Epidermal melanocyte (primary cell): ENCODE measurements at regions not wholly inside any gene's neighbourhood (a gene's known extent, or its start where the extent isn't known, plus 50 kb on each side); places are given as distances from the start of the nearest gene placed in this dataset.
"Not testable (repeated sequence)": the region's sequence is repeated elsewhere in the genome, so short reads cannot be mapped to it uniquely, and the experiment has no call there.

Source experiments
- DNase-seq: peaks from one replicate; pipeline ENCODE4 v3.0.0; 2011; ENCODE audit warnings: low spot score; ENCODE audit not compliant: insufficient read length

DNA sequence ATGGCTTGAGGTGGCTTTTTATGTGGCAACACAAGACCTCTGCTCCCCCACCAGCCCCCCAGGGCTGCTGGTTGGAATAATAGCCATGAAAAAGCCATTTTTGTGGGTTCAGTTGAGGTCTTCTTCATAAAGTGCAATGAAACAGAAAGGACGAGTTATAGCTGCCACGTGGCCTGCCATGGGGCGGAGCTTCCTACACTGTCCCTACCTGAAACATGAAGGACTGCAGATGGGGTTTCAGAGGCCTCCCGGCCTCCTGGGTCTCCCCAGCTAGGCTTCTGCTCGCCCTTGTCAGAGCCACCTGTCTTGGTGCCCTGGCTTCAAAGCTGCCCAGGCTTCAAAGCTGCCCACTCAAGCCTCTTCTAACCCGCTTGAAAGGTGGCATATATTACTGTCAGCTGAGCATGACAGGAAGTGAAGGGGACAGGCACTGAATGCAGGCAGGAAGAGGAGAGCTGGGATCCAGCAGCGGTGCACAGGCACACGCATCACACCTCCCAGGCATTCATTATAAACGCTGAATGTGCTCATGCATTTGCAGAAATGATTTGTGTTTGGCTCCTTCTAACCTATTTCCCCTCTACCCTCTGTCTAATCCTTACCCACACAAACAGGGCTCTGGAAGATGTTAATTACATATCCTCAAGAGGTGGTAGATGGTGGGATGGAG, 245.9 kb upstream of the PODXL start:
- no peak for DNase-seq

DNA sequence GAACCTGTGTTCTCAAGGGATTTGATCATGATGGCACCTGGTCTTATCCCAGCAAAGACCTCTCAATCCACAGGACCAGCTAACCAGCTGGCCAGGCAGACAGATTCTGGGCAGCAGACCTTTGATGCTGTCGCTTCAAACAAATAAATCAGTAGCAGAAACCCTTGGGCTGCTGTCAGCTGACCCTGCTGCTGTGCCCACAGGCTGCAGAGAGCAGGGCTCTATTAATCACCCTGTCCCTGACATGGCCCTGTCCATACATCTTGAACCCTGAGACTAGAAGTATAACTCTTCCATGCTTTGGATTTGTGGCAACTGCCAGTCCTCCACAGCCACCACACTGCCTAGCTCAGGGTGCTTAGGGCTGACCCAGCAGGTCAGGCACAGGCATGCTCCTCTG, 244.1 kb upstream of the PODXL start:
- no peak for DNase-seq

DNA sequence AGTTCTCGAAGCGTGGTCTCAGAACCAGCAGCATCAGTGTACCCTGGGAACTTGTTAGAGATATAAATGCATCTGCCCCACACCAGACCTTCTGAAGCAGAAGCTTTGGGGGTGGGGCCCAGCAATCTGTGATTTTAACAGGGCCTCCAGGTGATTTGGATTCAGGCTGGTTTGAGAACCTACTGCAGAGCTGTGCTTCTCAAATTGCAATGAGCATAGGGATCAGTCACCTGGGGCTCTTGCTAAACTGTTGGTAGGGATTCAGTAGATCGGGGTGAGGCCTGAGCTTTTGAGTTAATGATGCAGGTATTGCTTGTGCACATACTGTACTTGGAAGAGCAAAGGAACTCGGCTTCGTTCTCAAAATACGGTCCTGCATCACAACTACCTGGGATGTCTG, 243.6 kb upstream of the PODXL start:
- DNase-seq, result no peak

DNA sequence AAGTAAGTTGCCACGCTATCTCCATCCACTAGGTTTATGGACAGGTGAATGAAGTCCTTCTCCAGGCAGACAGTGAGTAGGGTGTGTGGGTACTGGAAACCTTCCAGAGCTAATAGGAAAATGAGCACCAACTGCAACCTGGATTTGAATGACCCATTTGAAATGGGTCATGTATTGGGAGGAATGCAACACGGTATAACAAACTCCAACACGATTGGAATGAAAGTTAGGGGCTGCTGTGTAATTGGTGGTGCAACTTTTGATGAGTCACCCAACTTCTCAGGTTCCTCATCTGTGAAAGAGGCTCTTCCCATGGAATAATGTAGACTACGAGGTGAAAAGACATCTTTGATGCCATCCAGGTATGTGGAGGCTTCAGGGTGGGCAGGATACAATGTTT, 241.4 kb upstream of the PODXL start:
- no peak for DNase-seq

DNA sequence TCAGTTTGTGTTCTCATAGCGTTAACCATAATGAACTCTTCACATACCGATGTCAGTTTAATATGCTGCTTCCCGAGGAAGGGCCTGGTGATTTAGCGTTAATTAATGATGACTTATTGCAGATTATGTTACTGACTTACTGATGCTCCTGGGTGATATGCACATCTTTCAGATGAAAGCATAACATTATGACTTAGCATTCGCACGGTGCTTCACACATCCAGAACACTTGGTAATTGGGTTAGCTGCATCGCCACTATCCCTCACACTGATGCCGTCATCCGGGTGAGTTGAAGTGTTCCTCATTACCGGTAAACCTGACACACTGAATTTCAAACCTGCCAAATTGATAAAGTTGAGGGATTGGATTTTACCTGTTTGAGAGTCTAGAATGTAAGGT, 239.0 kb upstream of the PODXL start:
- no peak for DNase-seq

DNA sequence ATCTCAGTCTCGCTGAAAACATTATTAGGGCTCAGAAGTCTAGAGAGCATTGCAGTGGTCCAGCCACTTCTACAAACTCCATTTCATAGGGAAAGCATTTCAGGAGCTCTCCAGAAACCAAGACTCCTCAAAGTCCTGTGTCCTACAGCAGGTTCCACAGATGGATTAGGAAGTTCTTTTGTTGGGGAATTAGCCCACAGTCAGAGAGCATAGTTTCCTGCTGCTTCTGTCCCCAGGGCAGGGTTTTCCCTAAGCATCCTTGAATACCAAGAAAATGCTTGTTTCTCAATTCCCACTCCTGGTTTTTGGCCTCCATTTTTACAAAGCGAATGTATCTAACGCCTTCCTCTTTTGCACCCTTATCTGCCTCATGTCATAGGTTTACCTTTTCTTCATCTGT, 235.9 kb upstream of the PODXL start:
- no peak for DNase-seq

DNA sequence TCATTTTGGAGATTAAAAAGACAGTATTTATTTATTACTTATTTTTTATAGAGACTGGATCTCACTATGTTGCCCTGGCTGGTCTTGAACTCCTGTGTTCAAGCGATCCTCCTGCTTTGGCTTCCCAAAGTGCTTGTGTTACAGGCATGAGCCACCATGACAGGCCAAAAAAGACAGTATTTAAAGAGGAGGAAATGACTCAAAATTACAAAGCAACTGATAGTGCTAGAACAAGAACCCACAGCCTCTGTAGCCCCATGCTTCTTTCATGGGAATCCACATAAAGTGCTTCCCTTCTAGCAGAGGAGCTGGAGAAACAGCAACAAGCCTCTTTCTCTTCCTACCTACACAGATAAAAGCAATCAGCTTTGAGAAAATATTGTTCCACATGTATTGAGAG, 230.7 kb upstream of the PODXL start:
- no peak for DNase-seq

DNA sequence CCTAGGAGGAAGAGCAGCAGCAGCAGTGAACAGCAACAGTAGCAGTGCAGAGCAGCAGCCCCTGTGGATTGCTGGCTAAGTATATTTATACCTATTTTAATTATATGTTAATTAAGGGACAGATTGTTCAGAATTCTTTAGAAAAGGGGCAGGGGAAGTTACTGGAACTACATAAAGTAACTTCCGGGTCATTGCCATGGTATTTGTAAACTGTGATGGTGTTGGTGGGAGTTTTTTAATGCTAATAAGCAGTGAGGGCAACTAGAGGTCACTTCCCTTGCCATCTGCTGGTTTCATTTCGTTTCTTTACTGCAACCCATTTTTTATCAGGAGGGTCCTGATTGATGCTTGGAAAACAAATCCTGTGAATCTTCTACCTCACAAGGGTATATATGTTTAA, 229.8 kb upstream of the PODXL start:
- no peak for DNase-seq

DNA sequence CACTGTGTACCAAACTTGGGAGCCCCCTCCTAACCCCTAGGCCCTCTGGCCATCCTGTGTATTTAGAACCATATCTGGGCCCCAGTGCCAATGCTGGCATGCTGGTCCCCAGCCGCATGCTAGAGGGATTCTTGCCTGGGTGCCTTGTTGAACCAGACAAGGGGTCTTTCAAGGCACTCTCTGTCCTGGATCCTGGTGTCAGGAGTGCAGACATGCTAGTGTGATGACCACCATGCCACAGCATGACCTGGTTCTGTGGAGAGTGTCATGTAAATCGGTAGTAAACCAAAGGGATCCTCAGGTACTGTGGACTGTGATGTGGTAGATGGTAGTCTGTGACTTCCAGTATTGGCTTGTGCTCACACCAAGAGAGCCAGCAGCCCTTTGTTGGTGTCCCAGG, 222.2 kb upstream of the PODXL start:
- no peak for DNase-seq

DNA sequence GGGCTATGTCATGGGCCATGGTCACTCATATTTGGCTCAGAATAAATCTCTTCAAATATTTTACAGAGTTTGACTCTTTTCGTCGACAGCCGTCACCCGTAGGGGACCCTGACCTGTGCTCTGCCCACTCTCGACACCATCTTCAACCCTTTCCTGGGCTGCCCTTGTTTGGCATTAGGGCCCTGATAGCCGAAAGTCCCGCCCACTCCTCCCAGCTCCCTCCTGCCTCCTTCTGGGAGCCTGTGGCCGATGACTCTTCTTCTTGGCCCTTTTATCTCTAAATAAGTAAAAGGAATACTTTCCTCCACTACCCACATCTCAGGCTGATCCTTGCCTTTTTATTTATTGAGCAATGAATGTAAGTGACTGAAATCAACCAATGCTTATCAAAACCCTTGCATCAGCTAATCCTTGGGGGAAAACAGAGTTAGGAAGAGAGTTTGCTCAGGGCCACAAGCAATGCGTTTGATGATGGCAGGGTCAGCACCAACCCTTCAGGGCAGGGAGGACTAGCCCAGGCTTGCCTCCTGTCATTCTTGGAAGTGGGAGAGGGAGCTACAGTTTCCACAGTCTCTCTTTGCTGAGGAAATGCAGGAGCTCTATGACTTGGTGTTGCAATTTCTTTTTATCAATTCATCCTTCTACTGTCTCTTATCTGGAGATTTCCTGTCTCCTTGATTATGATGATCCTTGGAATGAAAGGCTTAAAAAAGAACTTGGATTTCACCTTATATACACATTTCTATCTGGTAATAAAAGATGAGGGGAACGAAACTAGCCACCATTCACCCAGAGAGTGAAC, 218.2 kb upstream of the PODXL start:
- DNase-seq, result no peak

DNA sequence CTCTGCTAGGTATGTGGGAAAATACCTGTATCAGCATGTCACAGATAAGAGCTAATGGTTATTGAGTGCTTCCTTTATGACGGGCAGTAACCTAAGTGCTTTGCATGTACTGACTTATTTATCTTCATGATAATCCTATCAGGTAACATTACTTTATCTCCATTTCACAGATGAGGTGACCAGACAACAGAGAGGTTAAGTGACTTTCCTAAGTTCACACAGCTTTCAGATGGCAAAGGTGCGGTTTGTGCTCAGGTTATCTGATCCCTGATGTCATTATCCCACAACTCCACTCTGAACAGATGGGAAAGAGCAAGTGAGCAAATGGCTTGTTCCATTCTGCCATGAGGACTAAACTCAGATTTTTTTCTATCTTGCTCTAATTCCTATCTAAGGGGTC, 217.0 kb upstream of the PODXL start:
- DNase-seq, result no peak

DNA sequence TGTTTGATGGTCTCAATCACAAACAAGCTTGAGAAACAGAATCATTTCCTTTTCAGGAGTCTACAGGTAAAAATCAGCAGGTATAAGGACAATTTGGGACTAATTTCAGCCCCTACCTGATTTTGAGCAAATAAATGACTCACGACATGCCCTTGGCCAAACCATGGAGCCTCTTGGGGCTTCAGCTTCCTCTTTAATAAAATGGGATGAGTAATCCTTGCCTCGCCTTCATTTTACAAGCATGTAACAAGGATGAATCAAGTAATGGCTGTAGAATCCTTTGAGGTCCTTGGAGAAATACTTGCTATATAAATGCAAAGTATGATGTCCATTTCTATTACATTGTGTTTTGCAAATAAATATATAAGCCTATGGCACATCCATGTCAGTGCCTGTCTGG, 212.8 kb upstream of the PODXL start:
- no peak for DNase-seq

DNA sequence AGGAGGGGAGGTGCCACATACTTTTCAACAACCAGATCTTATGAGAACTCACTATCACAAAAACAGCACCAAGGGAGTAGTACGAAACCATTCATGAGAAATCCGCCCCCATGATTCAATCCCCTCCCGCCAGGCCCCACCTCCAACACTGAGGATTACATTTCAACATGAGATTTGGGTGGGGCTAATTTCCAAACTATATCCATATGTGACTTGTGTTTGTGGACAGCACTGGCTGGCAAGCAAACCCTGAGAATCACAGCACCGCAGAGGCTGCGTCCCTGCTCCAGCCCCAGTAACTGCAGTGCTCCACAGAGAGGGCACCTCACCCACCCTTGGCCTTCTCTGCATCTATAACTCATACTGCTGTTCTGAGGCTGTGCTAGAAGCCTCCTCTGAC, 211.2 kb upstream of the PODXL start:
- DNase-seq, result no peak

DNA sequence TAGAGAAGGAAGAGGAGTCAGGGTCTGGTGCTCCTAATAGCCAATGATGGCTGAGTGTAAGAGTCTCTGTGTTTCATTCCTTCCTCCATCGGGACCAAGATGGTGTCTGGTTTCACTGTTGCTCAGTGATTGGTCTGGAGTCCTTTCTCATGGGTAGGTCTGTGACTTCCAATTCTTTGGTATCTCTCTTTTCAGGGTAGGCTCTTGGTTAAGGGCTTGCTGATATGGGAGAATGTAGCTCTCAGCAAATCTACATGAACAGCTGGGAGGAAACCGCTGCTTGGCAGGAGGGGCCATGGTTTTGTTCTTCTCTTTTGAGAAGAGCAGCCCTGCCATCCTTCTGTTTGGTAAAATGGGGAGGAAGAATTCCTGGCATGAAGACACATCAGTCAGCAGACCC, 209.1 kb upstream of the PODXL start:
- no peak for DNase-seq

DNA sequence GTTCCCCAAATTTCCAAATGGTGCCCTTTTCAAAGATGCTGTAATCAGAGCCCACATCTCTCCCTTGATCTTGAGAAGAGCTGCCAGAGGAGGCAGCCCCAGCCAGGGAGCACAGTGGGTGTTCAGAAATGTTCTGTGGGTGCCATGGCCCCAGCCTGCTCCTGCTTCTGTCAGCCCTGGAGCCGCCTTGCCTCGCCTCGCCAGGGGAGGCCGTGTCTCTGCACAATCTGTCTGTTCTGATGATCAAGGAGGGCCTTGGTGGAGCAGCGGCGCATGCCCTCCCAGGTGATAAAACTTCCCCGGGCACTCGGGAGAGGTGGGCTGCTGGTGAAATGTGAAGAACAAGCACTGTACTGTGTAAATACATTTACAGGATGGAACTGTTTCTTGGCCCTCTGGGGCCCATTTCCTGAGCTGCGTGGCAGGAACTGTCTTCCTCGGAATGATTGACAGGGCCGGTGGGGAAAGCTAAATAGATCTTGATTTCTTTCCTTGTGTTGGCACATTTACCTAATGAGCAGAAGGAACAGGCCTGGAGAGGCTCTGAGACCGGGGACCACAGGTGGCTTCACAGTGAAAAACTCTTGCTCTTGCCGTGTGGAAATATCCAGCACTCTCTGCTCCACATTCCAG, 207.8 kb upstream of the PODXL start:
- DNase-seq, result no peak

DNA sequence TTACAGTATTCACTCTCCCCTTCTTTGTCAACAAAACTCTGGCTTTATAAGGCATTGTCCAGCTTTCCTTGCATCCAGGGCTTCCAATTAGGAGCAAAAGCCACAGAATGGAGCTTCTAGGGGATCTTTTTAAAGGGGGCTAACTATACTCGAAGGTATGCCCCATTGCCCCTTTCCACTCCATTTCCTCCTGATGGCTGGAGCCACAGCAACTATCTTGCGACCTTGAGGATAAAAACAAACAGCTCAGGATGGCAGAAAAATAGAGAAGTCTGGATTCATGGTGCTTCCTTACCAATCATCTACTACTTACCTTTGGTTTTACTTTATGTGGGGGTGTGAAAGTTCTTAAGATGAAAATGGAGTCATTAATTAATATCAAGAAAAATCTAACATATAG, 206.3 kb upstream of the PODXL start:
- no peak for DNase-seq

DNA sequence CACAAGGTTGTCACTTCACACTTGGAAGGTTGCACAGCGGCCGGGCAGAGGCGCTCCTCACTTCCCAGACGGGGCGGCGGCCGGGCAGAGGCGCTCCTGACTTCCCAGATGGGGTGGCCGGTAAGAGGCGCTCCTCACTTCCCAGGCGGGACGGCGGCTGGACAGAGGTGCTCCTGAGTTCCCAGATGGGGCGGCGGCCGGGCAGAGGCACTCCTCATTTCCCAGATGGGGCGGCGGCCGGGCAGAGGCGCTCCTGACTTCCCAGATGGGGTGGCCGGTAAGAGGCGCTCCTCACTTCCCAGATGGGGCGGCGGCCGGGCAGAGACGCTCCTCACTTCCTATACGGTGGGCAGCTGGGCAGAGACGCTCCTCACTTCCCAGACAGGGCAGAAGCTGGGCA, 199.4 kb upstream of the PODXL start:
- not testable (repeated sequence) for DNase-seq

DNA sequence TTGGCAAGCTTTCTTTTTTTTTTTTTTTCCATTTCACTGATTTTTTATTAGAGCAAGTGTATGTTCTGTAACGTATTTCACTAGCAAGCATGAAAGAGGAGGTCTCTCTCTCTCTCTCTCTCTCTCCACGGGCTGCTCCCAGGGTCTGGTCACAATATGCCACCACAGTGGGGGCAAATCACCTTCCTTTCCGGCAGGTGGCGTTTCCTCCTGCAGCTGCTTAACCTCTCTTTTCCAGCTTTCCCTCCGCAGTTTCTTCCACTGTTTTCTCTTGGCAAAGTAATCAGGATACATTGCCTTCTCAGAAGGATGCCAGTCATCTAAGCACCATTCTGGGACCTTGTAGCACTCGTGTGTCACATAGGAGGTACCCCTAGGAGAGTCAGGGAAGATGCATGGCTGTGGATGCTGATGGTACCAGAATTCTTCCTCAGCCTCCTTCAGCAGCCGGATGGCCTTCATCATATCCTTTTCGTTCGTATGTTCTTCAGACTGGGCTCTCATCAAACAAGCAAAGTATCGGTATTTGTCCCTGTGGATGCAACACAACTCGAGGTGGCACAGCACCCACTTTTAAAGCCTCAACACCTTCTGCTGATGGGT, 197.3 kb upstream of the PODXL start:
- no peak for DNase-seq

DNA sequence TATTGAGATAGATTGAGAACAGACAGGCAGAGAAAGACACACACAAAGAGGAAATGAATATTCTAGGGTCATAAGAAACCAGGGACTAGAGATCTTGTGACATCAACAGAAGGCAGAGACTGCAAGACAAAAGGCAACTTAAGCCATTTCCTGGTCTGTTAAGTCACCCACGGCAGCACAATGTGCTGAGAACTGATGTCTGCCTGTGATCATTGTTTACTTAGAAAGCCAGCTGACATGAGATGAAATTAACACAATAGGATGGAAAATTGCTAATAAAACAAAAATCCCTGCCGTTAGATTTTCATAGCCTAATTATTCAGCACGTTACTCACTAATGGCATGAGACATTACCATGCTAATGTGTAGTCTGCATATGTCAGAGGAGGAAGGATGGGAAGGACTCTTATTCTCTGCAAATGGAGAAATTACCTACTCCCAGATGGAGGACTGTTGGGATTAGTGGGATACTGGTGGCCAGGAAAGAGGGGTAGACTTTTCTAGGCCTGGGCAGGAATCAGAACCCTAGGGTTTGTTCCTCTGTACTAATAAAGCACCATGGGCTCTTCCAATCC, 191.3 kb upstream of the PODXL start:
- no peak for DNase-seq

DNA sequence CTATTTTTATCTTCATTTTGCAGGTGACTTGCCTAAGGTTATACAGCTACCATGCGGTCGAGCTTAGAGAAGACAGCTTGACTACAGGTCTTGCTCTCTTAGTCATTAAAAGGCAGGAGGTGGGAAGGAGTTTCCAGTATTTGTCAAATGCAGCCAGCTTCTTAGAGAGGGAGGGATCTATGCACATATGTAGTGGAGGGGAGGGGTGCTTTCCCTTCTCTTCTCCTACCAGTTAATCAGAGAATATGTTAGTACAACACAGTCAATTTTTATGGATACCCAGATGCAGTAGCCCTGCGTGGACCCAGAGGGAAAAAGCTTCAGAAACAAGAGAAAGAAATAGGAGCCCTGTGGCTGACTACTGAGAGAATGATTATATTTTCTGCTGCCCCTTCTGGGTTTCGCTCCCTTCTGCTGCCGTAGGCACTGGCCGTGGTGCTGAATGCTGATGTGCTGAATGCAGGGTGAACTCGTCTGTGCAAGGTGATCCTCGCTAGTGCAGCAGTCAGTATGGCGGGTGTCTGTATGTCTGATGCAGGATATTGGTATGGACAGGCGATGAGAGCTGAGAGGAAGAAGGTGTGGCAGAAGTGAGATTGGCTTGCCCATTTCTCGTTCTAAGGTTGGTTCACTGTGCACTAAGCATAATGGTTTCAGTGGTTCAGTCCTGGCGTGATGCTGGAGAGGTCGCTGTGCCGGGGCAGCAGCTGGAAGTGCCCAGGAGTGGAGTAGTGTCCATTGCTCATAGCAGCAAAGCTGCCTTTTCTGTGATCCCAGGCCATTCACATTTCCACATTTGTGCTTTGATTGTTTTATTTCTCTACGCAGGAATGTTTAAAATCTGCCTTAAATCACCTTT, 189.2 kb upstream of the PODXL start:
- no peak for DNase-seq

DNA sequence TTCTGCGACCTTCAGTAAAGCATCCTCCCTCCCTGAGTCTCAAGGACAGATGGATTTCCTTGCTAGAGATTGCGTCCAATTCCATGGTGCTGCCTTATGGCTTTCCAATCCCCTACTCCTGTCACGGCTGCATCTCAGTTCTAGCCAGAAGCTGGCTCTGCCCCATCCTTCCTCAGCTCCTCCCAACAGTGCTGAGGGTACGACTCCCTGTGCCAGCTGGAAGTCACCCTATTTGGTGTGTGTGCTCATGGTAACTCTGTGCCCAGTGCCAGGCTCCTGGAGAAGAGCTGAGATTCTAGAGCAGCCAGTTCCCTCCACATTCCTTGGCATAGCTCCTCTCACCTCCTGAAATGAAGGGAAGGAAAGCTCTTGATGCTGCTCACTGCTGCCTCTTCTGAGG, 185.0 kb upstream of the PODXL start:
- DNase-seq, result no peak
